Mammary epithelial cell (primary cell): ENCODE measurements at regions not wholly inside any gene's neighbourhood (a gene's known extent, or its start where the extent isn't known, plus 50 kb on each side); places are given as distances from the start of the nearest gene placed in this dataset.

ENCODE experiments used
- EZH2 ChIP-seq: IDR thresholded peaks from 2 replicates; pipeline ENCODE4 v1.6.1; 2012; ENCODE audit warnings: low read length, inconsistent platforms, borderline replicate concordance
- TF ChIP-seq, protein P1 (sequence below), 2 donors: IDR thresholded peaks in 1 of 2; conservative IDR thresholded peaks in 1 of 2; 2 replicates each; pipeline ENCODE4 v1.5.1; 2011 to 2012; ENCODE audit warnings: inconsistent platforms in 2 of 2, low read length in 2 of 2, mild to moderate bottlenecking in 2 of 2, control low read depth in 1 of 2, low read depth in 1 of 2; ENCODE audit not compliant: insufficient read depth in 1 of 2; ENCODE audit errors: extremely low read depth in 1 of 2

DNA sequence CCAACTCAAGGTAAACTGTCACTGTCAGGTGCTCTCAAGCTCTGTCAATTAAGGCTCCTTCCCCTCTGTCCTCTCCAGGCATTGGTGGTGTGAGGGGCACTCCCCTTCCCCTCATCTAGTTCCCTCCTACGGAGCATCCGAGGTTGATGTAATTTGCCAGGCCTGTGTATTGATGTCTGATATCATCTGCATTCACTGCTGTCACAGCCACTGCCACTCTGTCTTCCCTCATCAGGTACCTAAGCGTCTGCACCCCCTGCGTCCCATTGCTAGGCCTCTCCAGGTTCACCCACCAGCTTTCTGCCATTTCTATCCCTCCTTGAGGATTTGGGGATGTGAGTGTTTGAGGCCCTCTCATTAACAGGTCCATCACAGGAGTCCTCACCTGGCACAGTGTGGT lies 50.0 kb upstream of the SYT13 start:
- TF ChIP-seq, protein P1, sequence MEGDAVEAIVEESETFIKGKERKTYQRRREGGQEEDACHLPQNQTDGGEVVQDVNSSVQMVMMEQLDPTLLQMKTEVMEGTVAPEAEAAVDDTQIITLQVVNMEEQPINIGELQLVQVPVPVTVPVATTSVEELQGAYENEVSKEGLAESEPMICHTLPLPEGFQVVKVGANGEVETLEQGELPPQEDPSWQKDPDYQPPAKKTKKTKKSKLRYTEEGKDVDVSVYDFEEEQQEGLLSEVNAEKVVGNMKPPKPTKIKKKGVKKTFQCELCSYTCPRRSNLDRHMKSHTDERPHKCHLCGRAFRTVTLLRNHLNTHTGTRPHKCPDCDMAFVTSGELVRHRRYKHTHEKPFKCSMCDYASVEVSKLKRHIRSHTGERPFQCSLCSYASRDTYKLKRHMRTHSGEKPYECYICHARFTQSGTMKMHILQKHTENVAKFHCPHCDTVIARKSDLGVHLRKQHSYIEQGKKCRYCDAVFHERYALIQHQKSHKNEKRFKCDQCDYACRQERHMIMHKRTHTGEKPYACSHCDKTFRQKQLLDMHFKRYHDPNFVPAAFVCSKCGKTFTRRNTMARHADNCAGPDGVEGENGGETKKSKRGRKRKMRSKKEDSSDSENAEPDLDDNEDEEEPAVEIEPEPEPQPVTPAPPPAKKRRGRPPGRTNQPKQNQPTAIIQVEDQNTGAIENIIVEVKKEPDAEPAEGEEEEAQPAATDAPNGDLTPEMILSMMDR (conservative IDR thresholded peaks at IDR 0.05 in 1 of 2, IDR thresholded peaks at IDR 0.05 in 1 of 2; ENCODE audit: extremely low read depth in 1 of 2, insufficient read depth in 1 of 2, low read depth in 1 of 2, low read length in 2 of 2) = no peak
- no peak for TF ChIP-seq EZH2
